ENCODE measurements at regions not wholly inside any gene's neighbourhood (a gene's known extent, or its start where the extent isn't known, plus 50 kb on each side); places are given as distances from the start of the nearest gene placed in this dataset.

DNA sequence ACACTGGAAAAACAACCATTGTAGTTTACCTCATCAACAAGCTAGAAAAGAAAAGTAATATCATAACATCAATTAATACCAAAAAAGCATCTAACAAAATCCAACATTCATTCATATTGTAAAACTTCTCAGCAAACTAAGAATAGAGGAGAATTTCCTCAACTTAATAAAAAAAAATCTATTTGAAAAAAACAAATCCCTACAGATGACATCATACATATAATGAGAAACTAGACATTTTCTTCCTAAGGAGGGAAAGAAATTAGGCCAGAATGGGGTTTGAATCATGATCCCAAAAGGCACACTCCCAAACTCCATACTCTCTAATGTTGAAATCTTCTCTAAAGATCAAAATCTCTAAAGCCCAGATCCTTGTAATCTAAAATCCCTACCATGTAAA lies 460.0 kb downstream of the IRS1 start:
- TF ChIP-seq, protein P1, sequence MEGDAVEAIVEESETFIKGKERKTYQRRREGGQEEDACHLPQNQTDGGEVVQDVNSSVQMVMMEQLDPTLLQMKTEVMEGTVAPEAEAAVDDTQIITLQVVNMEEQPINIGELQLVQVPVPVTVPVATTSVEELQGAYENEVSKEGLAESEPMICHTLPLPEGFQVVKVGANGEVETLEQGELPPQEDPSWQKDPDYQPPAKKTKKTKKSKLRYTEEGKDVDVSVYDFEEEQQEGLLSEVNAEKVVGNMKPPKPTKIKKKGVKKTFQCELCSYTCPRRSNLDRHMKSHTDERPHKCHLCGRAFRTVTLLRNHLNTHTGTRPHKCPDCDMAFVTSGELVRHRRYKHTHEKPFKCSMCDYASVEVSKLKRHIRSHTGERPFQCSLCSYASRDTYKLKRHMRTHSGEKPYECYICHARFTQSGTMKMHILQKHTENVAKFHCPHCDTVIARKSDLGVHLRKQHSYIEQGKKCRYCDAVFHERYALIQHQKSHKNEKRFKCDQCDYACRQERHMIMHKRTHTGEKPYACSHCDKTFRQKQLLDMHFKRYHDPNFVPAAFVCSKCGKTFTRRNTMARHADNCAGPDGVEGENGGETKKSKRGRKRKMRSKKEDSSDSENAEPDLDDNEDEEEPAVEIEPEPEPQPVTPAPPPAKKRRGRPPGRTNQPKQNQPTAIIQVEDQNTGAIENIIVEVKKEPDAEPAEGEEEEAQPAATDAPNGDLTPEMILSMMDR (IDR thresholded peaks at IDR 0.05; ENCODE audit: insufficient read depth, low read length): no peak
- TF ChIP-seq, protein P2, sequence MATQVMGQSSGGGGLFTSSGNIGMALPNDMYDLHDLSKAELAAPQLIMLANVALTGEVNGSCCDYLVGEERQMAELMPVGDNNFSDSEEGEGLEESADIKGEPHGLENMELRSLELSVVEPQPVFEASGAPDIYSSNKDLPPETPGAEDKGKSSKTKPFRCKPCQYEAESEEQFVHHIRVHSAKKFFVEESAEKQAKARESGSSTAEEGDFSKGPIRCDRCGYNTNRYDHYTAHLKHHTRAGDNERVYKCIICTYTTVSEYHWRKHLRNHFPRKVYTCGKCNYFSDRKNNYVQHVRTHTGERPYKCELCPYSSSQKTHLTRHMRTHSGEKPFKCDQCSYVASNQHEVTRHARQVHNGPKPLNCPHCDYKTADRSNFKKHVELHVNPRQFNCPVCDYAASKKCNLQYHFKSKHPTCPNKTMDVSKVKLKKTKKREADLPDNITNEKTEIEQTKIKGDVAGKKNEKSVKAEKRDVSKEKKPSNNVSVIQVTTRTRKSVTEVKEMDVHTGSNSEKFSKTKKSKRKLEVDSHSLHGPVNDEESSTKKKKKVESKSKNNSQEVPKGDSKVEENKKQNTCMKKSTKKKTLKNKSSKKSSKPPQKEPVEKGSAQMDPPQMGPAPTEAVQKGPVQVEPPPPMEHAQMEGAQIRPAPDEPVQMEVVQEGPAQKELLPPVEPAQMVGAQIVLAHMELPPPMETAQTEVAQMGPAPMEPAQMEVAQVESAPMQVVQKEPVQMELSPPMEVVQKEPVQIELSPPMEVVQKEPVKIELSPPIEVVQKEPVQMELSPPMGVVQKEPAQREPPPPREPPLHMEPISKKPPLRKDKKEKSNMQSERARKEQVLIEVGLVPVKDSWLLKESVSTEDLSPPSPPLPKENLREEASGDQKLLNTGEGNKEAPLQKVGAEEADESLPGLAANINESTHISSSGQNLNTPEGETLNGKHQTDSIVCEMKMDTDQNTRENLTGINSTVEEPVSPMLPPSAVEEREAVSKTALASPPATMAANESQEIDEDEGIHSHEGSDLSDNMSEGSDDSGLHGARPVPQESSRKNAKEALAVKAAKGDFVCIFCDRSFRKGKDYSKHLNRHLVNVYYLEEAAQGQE (IDR thresholded peaks at IDR 0.05; ENCODE audit: insufficient replicate concordance, low read depth): no peak
- TF ChIP-seq GABPA (IDR thresholded peaks at IDR 0.05; ENCODE audit: low read depth) (no peak), POLR2AphosphoS5 (IDR thresholded peaks at IDR 0.05; ENCODE audit: low read depth) (no peak)
